ENCODE measurements at regions not wholly inside any gene's neighbourhood (a gene's known extent, or its start where the extent isn't known, plus 50 kb on each side); places are given as distances from the start of the nearest gene placed in this dataset.

- no peak for DNase-seq
Measured at GRCh38 chr4:110967936-110968335, 345.1 kb upstream of the PITX2 start.

GRCh38 chr4:110970642-110971041, 347.8 kb upstream of the PITX2 start:
- peak; percentile 35 for DNase-seq

- no peak for DNase-seq
Measured at GRCh38 chr4:110975338-110975737, 352.5 kb upstream of the PITX2 start.

GRCh38 chr4:110977554-110977953, 354.7 kb upstream of the PITX2 start:
- no peak for DNase-seq

- DNase-seq = no peak
Measured at GRCh38 chr4:110978761-110979160, 355.9 kb upstream of the PITX2 start.

- no peak for DNase-seq
Measured at GRCh38 chr4:110982486-110982885, 359.6 kb upstream of the PITX2 start.

GRCh38 chr4:110988722-110989121, 365.8 kb upstream of the PITX2 start:
- DNase-seq = no peak

GRCh38 chr4:110989125-110989524, 366.2 kb upstream of the PITX2 start:
- no peak for DNase-seq

- DNase-seq = no peak
Measured at GRCh38 chr4:110994781-110995180, 371.9 kb upstream of the PITX2 start.

GRCh38 chr4:110998320-110998719, 375.4 kb upstream of the PITX2 start:
- peak; percentile 40 for DNase-seq

GRCh38 chr4:111011458-111011857, 388.6 kb upstream of the PITX2 start:
- DNase-seq = no peak

- no peak for DNase-seq
Measured at GRCh38 chr4:111013846-111014245, 391.0 kb upstream of the PITX2 start.

GRCh38 chr4:111014537-111014936, 391.7 kb upstream of the PITX2 start:
- no peak for DNase-seq

GRCh38 chr4:111016416-111016815, 393.5 kb upstream of the PITX2 start:
- DNase-seq = no peak

- no peak for DNase-seq
Measured at GRCh38 chr4:111018216-111018615, 395.3 kb upstream of the PITX2 start.

GRCh38 chr4:111020476-111020875, 397.6 kb upstream of the PITX2 start:
- no peak for DNase-seq

- DNase-seq = peak; percentile 74
Measured at GRCh38 chr4:111020961-111021360, 398.1 kb upstream of the PITX2 start.

- no peak for DNase-seq
Measured at GRCh38 chr4:111022758-111023157, 399.9 kb upstream of the PITX2 start.

- DNase-seq = no peak
Measured at GRCh38 chr4:111027526-111027925, 404.6 kb upstream of the PITX2 start.

GRCh38 chr4:111028795-111029194, 405.9 kb upstream of the PITX2 start:
- no peak for DNase-seq

- no peak for DNase-seq
Measured at GRCh38 chr4:111031001-111031579, 408.2 kb upstream of the PITX2 start.

GRCh38 chr4:111031596-111031995, 408.7 kb upstream of the PITX2 start:
- no peak for DNase-seq

- peak; percentile 28 for DNase-seq
Measured at GRCh38 chr4:111037591-111038360, 414.9 kb upstream of the PITX2 start.

GRCh38 chr4:111040904-111041303, 418.0 kb upstream of the PITX2 start:
- DNase-seq = no peak

- DNase-seq = no peak
Measured at GRCh38 chr4:111043286-111043685, 420.4 kb upstream of the PITX2 start.

Data from COR-L47 (cell line).